GM18867 (cell line): ENCODE measurements at regions not wholly inside any gene's neighbourhood (a gene's known extent, or its start where the extent isn't known, plus 50 kb on each side); places are given as distances from the start of the nearest gene placed in this dataset.

Source experiments
- ATAC-seq: cut with Tn5 transposase; IDR thresholded peaks from one replicate; pipeline ENCODE4 v1.9.1; 2021; ENCODE audit warnings: mild to moderate bottlenecking, moderate library complexity; ENCODE audit not compliant: unreplicated experiment

DNA sequence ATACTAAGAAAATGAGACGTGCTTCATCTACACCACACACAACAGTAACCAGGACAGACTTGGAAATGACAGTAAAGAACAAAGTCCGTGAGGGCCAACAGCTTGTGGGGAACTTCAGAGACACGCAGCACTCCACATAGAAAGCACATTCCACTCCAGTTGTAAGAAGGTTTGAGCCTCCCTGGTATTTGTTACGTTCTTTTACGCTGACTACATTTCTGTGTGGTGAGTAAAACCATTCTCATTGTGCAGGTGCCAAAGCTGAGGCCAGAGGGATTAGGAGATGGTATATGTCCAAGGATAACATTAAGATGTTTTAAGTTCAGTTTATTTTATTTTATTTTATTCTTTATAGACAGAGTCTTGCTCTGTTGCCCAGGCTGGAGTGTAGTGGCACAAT lies 1189.9 kb downstream of the UQCRFS1 start:
- ATAC-seq, result no peak

DNA sequence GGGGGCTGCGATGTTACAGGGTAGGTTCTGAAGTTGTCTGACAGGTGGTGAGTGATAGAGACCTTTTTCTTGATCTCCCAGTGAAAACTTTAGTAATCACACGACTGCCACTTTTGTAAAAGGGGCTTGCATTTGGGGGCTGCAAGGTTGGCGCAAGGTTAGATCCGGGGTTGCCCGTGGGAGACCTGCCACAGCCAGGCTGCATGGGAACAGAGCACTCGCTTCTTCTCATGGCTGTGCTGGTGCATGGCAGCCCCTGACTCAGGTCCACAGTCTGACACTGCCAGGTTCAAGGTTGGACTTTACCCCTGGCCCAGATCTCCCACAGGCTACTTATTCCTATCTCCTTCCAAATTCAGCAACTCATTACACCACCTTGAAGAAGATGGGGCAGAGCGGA lies 1190.4 kb downstream of the UQCRFS1 start:
- ATAC-seq, result no peak

DNA sequence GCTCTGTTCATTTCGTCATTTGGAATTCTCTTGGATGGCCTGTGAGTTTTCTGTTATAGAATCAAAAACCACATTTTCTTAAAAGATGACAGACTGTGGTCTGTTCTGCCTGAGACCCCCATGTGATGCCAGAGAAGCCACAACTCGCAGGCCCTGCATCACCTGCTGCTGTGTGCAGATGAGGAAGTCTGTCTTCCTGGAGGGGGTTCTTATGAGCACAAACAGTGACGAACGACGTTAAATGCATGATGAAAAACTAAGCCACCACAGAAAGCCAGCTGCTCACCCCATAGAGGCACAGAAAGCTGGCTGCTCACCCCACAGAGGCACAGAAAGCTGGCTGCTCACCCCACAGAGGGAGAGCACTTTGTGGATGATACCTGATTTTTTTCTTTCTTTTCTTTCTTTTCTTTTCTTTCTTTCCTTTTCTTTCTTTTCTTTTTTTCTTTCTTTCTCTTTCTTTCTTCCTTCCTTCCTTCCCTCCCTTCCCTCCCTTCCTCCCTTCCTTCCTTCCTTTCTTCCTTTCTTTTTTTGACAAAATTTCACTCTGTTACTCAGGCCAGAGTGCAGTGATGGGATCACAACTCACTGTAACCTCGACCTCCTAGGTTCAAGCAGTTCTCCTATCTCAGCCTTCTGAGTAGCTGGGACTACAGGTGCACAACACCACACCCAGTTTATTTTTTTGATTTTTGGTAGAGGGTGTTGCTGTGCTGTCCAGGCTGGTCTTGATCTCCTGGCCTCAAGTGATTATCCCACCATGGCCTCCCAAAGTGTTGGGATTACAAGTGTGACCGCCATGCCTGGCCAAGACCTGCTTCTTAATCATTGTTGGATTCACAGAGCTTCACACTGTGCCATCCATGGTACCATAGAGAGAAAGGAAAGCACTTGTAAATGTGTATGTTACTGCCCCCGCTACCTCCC lies 1191.4 kb downstream of the UQCRFS1 start:
- no peak for ATAC-seq

DNA sequence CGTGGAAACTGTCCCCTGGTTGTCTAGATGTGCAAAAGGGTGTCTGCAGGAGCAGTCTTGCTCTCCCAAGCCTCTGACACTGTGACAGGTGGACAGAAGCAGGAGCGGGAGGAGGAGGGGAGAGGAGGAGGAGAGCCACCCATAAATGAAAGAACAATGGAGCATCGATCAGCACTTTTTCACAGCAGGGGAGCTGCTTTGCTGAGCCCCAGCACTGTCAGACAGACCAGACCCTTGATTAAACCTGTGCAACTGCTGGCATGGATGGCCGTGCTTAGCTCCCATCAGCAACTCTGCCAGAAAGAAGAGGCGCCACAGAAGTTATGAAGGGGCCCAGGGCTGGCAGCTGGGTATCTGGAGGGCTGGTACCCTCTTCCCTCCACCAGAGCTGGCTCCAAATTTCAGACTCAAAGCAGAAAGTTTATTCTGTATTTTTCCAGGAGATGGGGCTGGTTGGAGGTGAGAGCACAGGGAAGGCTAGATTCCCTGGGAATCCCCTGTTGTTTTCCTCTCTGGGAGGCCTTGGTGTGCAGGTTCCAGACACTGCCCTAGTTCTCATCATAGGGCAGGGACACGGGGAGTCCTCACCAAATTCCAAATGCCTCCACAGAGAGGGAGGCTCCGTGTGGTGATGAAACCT lies 1192.2 kb downstream of the UQCRFS1 start:
- no peak for ATAC-seq

DNA sequence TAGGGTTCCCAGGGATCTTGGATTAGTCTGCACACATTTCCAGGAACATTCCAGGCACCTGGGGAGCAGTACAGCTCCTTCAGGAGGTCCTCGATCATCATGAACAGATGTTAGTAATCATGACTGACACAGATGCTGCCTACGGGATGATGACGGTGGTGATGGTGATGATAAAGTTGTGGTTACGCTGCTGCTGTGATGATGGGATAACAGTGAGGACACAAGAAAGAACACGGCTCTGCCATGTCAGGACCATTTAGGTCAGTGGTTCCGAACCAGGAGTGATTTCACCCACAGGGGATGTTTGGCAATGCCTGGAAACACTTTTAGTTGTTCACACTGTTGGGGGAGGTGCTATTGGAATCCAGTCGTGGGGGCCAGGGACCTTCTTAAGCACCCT lies 1193.0 kb downstream of the UQCRFS1 start:
- no peak for ATAC-seq

DNA sequence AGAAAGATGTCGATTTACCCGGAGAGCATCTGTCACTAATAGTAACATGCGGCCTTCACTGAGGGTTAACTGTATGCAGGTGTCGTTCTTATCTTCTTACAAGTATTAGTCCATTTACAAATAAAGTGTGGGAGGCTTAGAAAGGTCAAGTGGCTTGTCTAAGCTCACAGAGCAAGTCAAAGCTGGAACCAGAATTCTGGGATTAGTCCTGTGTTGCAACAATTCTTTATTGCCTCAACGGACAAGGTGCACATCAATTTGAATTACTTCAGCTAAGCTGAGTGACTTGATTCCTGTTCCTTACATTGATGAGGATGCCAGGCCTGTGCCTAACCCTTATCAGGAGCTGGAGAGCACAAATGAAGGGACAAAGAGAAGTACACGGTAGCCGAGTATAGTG lies 1193.6 kb downstream of the UQCRFS1 start:
- ATAC-seq, result no peak

DNA sequence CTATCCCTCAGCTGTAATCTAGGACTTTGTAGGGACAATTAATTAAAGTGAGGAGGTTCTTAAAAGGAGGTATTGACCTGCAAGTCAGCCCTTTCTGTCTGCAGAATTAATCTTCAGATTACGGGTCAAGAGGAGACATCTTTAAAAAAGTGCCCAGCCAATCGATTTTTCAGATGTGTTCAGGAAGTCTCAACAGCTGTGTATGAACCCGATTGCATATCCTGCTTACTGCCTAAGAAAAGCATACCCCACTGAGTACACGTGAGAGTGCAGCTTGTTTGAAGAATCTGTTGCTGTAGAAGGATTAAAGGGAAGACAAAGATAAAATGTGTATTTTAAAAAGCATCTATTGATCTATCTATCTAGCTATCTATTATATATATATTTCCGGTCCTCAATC lies 1194.5 kb downstream of the UQCRFS1 start:
- ATAC-seq, result no peak

DNA sequence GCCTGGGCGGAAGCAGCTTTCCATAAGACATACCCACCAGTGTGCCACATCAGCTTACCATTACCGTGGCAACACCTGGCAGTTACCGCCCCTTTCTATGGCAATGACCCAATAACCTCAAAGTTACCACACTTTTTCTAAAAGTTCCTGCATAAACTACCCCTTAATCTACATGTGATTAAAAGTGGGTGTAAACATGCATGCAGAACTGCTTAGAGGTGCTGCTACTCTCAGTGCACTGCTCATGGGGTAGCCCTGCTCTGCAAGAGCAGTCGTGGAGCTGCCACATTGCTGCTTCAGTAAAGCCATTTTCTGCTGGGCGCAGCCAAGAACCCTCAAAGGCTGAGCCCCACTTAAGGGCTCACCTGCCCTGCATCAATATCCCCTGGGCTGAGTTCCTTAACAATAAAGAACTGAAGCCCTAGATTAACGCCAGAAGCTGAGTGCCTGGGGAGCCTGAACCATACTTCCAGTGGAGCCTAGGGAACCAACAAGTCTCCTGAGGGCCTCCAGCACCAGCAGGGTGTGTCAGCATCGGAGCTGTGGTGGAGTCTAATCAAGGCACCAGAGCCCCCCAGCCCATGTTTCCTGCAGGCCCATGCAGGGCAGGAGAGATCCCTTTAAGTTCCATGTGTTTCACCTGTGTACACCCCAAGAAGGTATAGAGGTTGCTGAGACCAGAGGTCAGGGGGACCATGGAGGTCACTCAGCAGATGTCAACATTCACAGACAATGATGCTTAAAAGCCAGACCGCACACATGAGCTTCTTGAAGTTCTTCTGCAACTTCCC lies 1198.1 kb downstream of the UQCRFS1 start:
- ATAC-seq, result no peak

DNA sequence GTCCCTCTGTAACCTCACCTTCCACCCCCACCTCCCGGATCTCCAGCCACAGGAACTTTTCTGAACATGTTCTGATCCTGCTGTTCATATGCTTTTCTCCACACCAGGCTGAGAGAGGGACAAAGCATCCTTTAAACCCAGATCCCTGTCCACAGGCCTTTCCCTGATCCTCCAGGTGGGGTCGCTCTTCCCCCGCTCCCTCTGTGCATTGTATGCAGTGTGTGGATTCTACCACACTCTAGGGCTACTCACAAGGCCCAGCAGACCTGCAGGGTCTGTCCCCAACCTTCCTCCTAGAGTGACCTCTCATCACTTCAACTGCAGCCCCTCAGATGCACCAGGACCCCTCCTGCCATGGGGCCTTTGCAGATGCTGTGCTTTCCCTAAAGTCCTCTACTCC lies 1200.6 kb downstream of the UQCRFS1 start:
- no peak for ATAC-seq

DNA sequence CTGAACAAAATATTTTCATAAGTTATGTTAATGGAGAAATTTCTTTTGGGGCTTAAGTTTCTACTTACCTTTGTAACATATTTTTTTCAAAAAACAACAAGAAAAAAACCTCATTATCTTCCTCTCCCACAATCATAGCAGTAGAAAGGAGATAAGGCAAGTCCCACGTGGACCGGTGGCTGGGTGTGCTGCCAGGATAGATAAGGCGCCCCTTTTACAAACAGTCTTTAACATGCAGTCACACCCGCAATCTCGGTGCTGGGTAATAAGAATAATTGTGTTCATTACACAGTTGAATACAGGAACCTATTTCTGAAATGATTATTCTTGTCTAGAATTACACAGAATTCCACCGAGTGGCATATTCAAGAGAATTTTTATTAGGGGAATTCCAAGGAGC lies 1202.3 kb downstream of the UQCRFS1 start:
- no peak for ATAC-seq

DNA sequence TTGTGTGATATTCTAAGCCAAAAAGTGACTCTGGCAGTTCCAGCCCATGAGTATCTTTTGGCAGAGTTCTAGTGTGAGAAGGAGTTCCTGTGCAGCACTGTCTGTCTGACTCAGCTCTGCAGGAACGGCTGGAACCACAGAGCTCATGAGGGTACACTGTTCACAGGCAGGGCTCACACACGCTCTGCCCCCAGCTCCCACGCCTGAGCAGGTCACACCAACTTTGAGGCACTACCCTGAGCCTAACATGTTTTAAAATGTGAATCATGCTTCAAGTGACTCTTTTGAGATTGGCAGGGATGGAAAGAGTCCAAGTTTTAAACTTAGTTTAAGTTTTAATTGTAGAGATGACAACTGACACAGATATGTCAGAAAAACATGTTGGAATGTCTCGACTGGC lies 1203.3 kb downstream of the UQCRFS1 start:
- ATAC-seq, result no peak

DNA sequence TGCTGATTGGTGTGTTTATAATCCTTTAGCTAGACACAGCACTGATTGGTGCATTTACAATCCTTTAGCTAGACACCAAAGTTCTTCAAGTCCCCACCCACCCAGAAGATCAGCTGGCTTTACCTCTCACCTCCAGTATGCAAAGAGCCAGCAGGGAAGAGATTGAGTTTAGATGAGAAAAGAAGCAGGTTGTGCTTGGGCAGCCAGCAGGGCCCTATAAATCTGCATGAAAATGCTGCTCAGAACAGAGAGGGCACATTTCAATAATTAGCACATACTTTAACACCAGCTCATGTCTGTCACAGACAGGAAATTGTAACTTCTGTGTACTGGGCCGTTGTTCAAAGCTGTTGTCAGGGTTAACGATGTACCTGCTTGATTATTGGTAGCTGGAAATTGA lies 1204.3 kb downstream of the UQCRFS1 start:
- no peak for ATAC-seq

DNA sequence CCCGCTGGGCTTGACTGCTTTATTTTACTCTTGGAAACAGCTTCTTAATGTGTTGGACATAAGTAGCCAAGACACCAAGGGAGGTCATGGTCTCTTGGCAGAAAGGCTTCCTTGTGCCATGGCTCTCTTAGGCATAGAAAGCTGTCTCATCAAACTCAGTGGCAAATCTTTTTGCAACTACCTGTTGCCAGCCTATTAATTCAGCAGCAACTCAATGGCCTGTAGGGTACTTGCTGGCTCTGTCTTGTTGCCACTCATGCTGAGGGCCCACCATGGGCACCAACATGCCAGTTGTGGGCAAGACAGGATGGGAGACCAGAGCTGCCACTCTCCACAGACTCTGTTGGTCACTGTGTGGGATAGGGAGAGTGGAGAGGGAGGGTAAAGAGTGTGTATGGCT lies 1209.4 kb downstream of the UQCRFS1 start:
- no peak for ATAC-seq

DNA sequence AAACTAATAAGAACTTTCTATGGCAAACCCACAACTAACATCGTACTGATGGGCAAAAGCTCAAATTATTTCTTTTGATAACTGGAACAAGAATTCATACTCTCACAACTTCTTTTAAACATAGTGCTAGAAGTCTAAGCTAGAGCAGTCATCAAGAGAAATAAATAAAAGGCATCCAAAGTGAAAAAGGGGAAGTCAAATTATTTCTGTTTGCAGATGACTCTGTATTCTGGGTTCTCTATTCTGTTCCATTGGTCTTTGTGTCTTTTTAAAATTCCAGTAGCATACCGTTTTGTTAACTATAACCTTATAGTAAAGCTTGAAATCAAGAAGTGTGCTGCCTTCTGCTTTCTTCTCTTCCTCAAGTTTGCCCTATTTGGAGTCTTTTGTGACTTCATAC lies 1215.9 kb downstream of the UQCRFS1 start:
- ATAC-seq, result no peak

DNA sequence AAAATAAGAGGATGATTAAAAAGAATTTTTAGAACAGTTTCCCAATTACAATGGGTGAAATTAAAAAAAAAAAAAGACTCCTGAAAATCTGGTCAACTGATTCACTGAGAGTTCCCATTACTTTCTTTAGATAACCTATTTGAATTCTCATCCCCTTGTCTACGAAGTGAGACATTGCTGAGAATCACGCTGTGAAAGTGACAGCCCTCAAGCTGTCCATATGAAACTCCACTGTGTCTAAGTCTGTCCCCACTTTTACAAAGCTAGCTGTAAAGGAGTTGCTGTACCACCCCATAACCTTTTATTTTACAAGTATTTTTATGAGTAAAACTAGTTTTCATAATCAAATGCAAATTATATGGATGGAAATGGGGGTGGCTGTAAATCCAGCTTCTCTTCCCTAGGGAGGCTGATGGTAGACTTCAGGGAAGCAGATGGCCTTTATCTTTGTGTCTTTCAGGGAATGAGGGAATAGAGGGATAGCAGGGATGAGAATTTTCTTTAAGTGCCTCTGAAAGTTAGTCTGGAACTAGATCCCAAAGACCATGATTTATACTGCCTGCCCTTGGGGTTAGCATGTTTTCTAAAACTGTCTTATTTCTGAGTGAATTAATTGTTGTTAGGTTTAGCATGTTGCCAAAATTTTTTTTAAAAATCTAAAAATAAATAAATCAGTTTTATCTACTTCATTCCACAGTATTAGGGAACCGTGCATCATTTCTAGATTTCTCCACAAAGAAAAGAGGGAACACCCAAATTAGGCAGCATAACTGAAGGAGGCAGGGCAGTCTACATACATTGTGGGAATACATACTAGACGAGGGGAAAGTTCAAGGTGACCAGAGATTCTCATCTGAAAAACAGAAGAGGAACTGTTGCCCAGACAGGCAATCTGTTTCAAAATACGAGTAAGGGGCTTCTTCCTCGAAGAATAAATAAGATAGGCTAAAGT lies 1219.1 kb downstream of the UQCRFS1 start:
- ATAC-seq, result no peak

DNA sequence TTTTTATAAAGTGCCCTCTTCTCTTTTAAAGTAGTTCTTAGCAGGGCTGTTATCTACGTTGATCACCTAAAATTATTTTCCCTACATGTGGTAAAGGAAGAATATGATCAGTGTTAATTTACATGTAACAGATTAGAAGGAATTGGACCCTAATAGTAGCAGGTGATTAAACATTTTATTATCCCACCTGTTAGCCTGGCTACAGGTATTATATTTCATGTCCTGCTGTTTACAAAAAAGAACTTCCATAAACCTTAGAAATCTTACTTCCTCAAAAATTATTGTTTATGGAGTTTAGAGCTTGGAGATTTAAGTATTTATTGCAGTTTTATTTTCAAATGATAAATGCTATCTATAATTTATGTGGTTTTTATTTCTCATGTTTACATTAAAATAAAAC lies 1226.7 kb downstream of the UQCRFS1 start:
- ATAC-seq, result no peak

DNA sequence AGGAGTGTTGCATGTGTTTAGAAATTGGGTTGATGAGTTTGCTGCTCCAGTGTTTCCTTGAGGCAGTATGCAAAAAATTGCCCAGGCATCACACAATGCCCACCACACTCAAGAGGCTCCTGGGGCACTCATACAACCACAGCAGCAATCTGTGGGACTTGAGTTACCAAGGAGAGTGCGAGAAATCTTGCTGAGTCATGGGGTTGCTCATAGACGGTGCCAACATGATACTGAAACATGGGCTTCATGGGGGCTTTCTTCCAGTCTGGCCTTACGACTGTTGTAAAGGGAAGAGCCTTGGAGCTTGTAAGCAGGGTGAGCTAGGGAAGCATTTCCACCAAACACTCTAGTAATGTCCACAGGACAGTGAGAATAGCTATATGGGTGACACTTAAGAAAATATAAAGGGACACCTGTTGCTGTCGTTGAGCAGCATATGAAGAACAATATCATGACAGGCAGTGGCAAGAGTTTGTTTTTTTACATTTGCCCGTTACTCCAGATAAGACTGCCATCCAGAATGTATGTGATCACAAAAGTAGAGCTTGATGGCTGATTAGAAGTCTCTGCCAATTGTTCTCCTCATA lies 1237.4 kb downstream of the UQCRFS1 start:
- no peak for ATAC-seq

DNA sequence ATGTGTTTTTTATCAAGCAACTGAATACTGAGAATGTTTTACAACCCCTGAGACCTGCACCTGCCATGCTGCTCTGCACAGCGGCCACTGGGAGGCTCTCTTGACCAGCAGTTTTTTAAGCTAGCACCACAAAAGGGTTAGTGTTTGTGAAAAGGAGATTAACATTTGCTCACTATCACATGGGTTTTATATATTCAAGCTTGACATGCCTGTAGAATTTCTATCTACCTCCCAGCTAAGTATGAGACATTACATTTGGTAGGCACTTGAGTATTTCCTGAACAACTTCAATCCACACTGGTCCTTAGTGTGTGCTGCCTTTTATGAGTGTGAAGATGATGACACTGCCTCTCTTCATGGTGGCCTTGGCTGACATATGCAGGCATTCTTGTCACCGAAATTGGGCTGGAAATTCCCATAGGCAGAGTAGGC lies 1238.9 kb downstream of the UQCRFS1 start:
- ATAC-seq, result no peak

DNA sequence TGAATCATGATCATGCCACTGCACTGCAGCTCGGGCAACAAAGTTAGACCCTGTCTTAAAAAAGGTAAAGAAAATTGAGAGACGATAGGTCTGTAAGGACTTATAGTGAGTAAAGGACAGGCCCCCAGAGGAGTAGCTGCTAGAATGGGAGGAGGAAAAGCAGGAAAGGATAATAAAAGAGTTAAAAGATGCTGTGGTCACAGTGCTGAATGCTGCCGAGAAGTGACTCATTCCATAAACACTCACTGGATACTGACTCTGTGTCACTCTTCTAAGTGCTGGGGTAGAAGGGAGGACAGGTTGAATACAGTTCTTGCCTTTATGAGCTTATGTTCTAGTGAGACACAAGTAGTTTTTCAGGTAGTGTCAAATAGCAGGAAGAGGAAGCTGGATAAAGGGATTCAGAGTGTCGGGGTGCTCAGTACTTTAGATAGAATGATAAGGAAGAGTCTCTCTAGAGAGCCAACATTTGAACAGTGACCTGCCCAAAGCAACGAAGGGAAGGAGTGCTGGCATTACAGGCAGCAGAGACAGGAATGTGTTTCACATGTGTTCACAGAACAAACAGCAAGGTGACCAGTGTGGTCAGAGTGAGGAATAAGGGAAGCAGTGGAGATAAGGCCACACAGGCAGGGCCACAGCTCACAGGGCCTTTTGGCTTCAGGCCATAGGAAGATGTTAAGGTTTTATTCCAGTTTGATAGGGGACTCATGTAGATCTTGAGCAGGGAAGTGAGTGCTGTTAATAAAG lies 1240.5 kb downstream of the UQCRFS1 start:
- ATAC-seq, result no peak
